SK-N-DZ (cell line): ENCODE measurements at regions not wholly inside any gene's neighbourhood (a gene's known extent, or its start where the extent isn't known, plus 50 kb on each side); places are given as distances from the start of the nearest gene placed in this dataset.

Experiments used
- DNase-seq: peaks from one replicate; pipeline ENCODE4 v3.0.0-alpha.2; 2015; ENCODE audit warnings: low spot score

DNA sequence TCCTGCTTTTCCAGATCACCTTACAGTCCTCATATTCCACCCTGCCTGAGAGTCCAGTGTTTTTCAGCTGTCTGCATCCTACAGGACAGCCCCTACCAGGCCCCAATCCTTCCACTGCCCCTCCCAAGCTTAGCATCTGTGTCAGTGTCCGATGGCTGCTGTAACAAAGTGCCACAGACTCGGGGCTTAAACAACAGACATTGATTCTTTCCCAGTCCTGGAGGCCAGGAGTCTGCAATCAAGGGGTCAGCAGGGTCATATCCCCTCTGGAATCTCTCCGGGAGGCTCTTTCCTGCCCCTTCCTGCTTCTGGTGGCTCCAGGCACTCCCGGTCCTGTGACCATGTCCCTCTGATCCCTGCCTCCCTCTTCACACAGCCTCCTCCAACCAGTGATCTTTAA, 396.6 kb upstream of the MAP3K7 start:
- DNase-seq = peak; percentile 27

DNA sequence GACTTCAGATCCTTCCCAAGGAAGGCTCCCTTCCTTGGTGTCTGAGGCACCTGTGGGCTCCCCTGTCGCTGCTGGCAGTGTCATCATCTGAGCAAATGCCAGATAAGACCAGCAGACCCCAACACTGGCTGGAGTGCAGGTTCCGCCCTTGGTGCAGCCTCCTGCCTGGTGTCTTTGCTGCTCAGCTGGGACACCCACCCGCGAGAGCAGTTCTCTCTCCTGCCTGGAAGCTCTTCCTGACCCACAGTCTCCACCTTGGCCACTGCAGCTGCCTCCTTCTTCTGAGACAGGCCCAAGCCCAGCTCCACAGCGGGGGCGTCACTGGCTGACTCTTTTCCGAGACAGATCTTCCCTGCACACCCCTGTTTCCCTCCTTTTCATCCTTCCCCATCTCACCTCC, 395.7 kb upstream of the MAP3K7 start:
- DNase-seq = no peak

GRCh38 chr6:90982051-90982450, 395.2 kb upstream of the MAP3K7 start:
- no peak for DNase-seq

DNA sequence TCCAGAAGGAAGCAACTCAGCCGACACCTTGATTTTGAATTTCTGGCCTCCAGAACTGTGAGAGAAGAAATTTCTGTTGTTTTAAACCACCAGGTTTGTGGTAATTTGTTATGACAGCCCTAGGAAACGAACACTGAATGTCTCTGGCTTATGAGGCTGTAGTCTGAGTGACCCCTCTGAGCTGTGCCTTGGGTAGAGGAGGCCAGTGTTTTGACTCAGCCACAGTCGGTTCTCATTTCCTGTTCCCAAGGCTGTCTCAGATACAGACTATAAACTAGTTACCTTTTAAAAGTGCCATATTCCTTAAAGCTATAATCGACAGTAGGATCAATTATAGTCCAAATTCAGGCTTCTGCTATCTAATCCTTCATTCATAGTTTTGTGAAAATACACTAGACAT, 391.2 kb upstream of the MAP3K7 start:
- no peak for DNase-seq

DNA sequence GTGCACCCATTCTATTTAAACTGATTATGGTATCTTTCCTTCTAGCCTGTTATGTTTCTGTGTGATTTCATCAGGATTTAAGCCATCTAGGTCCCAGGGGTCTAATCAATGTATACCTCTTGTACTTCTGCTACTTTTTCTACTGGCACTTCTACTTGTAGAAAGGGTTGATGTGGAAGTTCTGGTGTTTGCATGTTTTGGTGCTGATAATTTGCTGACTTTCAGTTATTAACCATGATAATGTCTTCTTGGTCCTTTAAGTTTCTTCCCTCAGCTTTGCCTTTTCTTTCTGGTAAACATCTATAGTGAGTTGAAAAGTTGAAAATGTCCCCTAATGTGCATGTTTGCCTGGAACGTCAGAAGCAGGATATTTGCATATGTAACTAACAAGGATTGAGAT, 390.6 kb upstream of the MAP3K7 start:
- DNase-seq = no peak

DNA sequence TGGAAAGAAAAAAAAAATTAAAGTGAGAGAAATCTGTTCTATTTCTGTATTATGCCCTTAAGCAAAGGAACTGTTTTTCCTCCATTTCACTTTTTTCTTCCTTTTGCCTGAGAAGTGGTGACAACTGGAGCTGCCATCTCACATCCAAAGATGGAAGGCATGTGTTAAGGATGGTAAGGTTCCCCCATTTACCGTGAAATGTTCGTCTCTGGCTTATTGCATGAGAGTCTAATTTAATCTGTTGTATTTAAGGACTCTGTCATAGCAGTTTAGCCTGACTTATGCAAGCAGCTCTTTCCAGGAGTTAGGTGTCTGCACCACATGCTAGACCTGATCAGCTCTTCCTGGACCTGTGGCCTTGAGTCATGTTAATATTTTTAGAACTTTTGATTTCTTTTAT, 389.5 kb upstream of the MAP3K7 start:
- DNase-seq = peak; percentile 71

DNA sequence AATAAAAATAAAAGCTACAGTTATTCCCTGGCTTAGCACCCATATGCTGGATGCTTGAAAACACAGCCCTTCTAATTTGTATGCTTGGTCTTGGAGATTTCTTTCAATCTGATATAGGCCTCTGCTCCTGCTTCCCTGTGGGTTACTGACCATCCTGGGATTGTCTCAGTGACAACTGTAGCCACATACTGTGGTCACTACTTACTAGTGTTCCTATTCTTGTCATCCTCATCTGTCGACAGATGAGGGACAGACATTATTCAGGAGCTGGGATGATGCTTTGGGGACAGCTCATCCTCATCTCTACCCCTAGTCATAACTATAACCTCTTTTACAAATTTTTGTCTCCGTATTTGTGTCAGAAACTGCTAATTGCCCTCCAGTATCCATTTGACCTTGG, 388.9 kb upstream of the MAP3K7 start:
- DNase-seq = no peak

DNA sequence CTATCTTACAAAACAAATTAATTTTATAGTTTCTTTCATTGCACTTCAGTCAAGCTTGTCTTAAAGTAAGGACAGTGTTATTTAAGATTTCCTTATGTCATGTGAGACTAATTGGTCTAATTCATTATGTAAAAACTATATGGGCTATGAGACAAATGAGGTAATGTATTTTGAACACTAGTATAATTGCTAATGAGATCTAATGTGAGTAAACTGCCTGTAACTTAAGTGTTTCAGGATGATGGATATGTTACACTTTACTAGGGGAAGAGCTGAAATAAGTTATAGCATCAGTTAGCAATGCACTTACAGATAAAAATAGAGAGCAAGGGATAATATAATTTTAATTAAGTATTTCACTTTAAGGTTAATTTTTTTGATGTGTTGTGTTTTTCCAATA, 386.3 kb upstream of the MAP3K7 start:
- no peak for DNase-seq

GRCh38 chr6:90970672-90971071, 383.8 kb upstream of the MAP3K7 start:
- DNase-seq = no peak

GRCh38 chr6:90967471-90967870, 380.6 kb upstream of the MAP3K7 start:
- no peak for DNase-seq

GRCh38 chr6:90960324-90960723, 373.5 kb upstream of the MAP3K7 start:
- DNase-seq = no peak

GRCh38 chr6:90955246-90955645, 368.4 kb upstream of the MAP3K7 start:
- no peak for DNase-seq

- no peak for DNase-seq
Measured at GRCh38 chr6:90953405-90954161, 366.7 kb upstream of the MAP3K7 start.

GRCh38 chr6:90952176-90952575, 365.3 kb upstream of the MAP3K7 start:
- DNase-seq = no peak

- no peak for DNase-seq
Measured at GRCh38 chr6:90948540-90948939, 361.7 kb upstream of the MAP3K7 start.

DNA sequence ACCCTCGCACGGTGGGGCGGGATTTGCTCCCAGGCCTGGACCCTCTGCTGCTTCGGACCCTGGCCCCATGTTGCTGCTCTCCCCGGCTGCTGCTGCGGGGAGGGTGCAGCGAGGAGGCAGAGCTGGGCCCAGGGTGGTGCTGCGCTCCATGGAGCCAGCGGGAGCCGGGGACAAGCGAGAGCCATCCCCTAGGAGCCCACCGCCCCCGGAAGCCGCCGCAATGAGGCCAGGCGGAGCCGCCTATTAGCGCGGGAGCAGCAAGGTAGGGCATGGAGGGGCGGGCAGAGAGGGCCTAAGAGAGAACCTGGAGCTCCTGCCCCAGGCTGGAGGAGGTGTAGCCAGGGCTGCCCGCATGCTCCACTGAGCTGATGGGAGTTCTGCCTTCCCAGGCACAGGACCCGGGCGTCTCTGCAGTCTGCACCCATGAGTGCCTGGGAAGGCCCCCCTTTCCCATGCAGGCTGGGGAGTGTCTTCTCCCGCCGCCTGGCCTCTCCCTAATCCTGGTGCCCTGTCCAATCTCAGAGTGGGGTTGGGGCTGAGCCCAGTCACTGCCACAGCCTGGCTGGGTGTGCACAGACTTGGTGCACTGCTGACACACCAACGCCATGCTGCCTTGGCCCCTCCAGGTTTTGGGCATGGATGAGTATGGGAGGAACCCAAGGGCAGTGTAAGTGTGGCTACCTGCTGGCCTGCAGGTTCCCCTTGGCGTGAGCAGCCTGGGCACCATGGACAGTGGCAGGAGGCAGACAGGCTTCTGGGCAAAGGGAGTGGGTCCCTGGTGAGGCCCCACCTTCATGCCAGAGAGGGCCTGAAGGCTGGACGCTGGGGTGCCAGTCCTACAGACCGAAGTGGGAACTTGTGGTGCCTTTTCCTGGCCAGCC, 360.6 kb upstream of the MAP3K7 start:
- DNase-seq = no peak

GRCh38 chr6:90941885-90942284, 355.0 kb upstream of the MAP3K7 start:
- DNase-seq = no peak

DNA sequence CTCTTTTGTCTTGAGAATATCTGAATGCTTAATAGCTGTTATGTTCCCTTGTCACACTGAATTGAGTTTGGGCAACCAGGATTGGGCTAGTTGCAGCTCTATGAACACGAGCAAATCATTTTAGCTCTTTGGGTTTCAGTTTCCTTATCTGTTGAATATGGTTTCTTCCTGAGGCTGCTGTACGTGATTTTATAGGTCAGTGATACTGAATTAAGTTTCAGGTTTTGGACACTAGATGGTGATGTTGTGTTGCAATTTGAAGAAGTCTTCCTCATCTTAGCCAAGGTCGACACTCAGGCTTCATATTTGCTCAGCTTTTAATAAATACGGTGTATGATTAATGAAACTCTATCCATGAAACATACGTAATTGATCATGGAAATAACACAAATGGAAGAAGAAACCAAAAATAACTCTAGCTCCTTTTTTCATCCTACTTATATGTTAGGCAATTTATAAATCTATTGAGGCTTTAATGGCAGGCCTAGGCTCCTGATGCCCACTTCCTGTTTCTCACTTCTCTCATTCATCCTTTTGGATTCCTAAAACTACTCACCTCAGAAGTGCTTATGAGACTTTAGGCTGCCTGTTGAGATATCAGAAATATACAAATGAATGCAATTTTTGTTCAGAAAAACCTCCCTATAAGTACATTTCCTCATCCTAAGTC, 354.1 kb upstream of the MAP3K7 start:
- DNase-seq = peak; percentile 80

DNA sequence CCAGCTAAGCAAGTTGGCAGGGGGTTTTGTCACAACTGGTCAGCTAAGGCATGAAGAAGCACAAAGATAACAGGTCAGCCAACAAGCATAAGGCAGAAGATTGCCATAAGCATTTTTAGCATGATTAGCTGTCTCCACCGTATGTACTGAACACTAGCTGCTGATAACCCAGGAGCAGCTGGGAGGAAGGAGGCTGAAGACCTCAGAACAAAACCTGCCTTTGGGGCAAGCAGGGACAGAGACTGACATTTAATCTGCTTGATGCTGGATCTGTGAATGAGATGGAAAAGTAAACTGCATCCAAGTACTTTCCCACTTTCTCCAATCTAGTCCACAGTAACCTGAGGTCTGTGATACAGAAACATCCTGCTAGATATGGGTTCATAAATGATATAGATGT, 353.0 kb upstream of the MAP3K7 start:
- DNase-seq = no peak

DNA sequence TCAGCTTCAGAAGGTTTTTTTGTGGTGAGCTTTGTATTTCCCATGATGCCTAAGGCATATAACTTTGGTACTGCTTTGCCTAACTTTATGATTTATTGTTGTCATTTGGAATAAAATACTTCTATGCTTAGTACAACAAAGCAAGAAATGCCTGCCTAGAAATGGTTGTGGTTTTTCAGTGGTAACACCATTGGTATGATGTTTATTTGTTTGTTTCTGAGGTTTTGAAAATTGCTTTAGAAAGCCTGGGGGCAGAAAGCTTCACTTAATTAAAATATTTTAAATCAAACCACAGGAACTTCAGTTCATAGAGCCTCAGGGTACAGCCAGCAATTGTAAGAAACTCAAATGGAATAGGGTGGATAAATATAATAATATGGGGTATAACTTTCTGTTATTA, 351.2 kb upstream of the MAP3K7 start:
- no peak for DNase-seq

GRCh38 chr6:90936286-90936685, 349.4 kb upstream of the MAP3K7 start:
- peak; percentile 87 for DNase-seq

DNA sequence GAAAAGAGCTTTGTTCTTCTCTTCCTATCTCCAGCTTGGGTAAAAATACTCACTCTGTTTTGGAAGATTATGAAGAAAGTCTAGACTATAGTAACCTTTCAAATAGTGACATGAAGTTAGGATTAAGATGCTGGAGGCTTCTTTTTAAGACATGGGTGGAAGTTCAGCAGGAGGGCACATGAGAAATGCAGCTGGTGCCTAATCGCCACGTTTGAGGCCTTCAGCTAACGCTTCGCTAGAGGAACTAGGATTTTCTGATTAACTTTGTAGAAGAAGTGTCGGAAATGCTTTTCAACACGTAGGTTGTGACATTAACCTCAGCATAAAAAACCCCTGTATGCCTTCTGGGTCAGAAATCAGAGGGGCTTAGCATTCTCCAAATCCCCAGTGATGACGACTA, 348.1 kb upstream of the MAP3K7 start:
- no peak for DNase-seq
